ENCODE measurements at regions not wholly inside any gene's neighbourhood (a gene's known extent, or its start where the extent isn't known, plus 50 kb on each side); places are given as distances from the start of the nearest gene placed in this dataset.

DNA sequence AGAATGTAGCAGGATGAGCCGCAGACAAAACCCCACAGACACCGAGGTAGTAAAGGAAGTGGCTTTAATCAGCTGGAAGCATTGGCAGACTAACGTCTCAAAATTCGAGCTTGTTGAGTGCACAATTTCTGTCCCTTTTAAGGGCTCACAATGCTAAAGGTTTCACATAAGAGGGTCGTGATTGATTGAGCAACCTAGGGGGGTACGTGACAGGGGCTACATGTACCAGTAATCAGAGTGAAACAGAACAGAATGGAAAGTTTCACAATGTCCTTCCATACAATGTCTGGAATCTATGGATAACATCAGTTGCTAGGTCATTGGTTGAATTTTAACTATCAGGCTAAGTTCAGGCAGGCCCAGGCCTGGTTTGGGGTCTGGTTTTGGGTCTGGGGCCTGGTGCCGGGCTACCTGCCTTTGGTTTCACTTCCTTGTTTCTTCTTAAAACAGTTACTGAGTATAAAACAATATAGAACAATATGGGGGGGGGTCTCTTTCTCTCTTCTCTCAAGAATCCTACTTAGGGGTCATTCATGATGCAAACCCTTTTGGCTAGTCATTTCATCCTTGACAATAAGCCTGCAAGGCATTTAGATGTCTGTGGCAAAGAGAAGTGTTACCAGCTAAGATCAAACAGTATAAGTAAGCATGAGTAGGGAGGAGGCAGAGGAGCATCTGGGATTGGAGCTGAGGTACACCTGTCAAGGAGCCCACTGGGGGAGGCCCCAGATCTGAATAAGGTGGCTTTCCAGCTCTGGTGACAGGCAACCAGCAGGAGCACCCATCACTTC lies 364.1 kb downstream of the TNS3 start:
- no peak overlapping the region for H3K23ac ChIP-seq (ENCODE audit: low read depth, low read length)
- H3K4me1 ChIP-seq (ENCODE audit: control insufficient read depth, insufficient read depth, low read length): no peaks in the 10 kb centered on the region
- H2AK9ac ChIP-seq (replicated peaks; ENCODE audit: low read depth, low read length, poor library complexity): no peak overlapping the region
- no peak overlapping the region for H2BK120ac ChIP-seq (ENCODE audit: low read depth, low read length)
- in situ Hi-C loops (cut with MboI; ENCODE audit: low sequenced_read_pairs) (no loop called here), intact Hi-C loops (cut with micrococcal nuclease) (no loop called here), dilution Hi-C loops (cut with HindIII; ENCODE audit: low sequenced_read_pairs, unreplicated experiment) (no loop called here)
- no peak overlapping the region for H2BK20ac ChIP-seq (ENCODE audit: low read depth, low read length)
- H3K14ac ChIP-seq (replicated peaks; ENCODE audit: low read depth, low read length): no peak overlapping the region
- H4K20me1 ChIP-seq (ENCODE audit: insufficient read depth, low read length): no peaks in the 10 kb centered on the region
- DNase-seq: no peak
- BruUV-seq (replicated peaks): no TSS peak
- no peak overlapping the region for H3K27ac ChIP-seq (ENCODE audit: insufficient read depth, low read length)
- no peak overlapping the region for H3K56ac ChIP-seq (ENCODE audit: extremely low read depth, insufficient read depth, low read length)
- no peak overlapping the region for H4K8ac ChIP-seq (ENCODE audit: low read depth in 2 of 2, low read length in 2 of 2)
- TF ChIP-seq MAFK (IDR thresholded peaks at IDR 0.05; ENCODE audit: low read depth, low read length) (no peak), BHLHE40 (IDR thresholded peaks at IDR 0.05; ENCODE audit: low read depth, low read length) (no peak), RFX5 (IDR thresholded peaks at IDR 0.05; ENCODE audit: low read depth, low read length) (no peak), RAD21 (IDR thresholded peaks at IDR 0.05; ENCODE audit: low read length) (no peak), MAZ (IDR thresholded peaks at IDR 0.05; ENCODE audit: borderline replicate concordance, low read depth, low read length) (no peak), CEBPB (IDR thresholded peaks at IDR 0.05; ENCODE audit: low read depth, low read length) (no peak), POLR2A (IDR thresholded peaks at IDR 0.05; ENCODE audit: low read depth, low read length) (no peak), RCOR1 (IDR thresholded peaks at IDR 0.05; ENCODE audit: insufficient replicate concordance, low read length) (no peak), CHD1 (IDR thresholded peaks at IDR 0.05; ENCODE audit: low read depth, low read length) (no peak), NFE2L2 (IDR thresholded peaks at IDR 0.05; ENCODE audit: low read depth, low read length) (no peak), MXI1 (IDR thresholded peaks at IDR 0.05; ENCODE audit: borderline replicate concordance, low read depth, low read length) (no peak), FOS (IDR thresholded peaks at IDR 0.05; ENCODE audit: low read depth, low read length) (no peak), SMC3 (IDR thresholded peaks at IDR 0.05; ENCODE audit: low read depth, low read length) (no peak)
- TF ChIP-seq, protein P1, sequence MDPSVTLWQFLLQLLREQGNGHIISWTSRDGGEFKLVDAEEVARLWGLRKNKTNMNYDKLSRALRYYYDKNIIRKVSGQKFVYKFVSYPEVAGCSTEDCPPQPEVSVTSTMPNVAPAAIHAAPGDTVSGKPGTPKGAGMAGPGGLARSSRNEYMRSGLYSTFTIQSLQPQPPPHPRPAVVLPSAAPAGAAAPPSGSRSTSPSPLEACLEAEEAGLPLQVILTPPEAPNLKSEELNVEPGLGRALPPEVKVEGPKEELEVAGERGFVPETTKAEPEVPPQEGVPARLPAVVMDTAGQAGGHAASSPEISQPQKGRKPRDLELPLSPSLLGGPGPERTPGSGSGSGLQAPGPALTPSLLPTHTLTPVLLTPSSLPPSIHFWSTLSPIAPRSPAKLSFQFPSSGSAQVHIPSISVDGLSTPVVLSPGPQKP (IDR thresholded peaks at IDR 0.05; ENCODE audit: borderline replicate concordance, low read depth, low read length): no peak
- TF ChIP-seq, protein P2, sequence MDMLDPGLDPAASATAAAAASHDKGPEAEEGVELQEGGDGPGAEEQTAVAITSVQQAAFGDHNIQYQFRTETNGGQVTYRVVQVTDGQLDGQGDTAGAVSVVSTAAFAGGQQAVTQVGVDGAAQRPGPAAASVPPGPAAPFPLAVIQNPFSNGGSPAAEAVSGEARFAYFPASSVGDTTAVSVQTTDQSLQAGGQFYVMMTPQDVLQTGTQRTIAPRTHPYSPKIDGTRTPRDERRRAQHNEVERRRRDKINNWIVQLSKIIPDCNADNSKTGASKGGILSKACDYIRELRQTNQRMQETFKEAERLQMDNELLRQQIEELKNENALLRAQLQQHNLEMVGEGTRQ (IDR thresholded peaks at IDR 0.05; ENCODE audit: low read depth, low read length): no peak
- TF ChIP-seq, protein P3, sequence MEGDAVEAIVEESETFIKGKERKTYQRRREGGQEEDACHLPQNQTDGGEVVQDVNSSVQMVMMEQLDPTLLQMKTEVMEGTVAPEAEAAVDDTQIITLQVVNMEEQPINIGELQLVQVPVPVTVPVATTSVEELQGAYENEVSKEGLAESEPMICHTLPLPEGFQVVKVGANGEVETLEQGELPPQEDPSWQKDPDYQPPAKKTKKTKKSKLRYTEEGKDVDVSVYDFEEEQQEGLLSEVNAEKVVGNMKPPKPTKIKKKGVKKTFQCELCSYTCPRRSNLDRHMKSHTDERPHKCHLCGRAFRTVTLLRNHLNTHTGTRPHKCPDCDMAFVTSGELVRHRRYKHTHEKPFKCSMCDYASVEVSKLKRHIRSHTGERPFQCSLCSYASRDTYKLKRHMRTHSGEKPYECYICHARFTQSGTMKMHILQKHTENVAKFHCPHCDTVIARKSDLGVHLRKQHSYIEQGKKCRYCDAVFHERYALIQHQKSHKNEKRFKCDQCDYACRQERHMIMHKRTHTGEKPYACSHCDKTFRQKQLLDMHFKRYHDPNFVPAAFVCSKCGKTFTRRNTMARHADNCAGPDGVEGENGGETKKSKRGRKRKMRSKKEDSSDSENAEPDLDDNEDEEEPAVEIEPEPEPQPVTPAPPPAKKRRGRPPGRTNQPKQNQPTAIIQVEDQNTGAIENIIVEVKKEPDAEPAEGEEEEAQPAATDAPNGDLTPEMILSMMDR (conservative IDR thresholded peaks at IDR 0.05; ENCODE audit: low read depth, low read length): no peak
- H3K36me3 ChIP-seq (ENCODE audit: control insufficient read depth, insufficient read depth, low read length): no peaks in the 10 kb centered on the region
- no peak overlapping the region for H3K4me3 ChIP-seq (ENCODE audit: insufficient read depth, low read depth, low read length)
- no peak overlapping the region for H2AK5ac ChIP-seq (ENCODE audit: low read depth, low read length)
- no peaks in the 10 kb centered on the region for H3K79me1 ChIP-seq (ENCODE audit: low read depth in 1 of 2, low read length in 2 of 2)
- H2BK5ac ChIP-seq (ENCODE audit: low read depth, low read length, poor library complexity, severe bottlenecking): no peak overlapping the region
- WGBS, 2 experiments (ENCODE audit: extremely low coverage in 2 of 2, insufficient read length in 1 of 2): 79% methylated on average over 4 of the region's 7 CpGs; no CpG with 5 or more reads in 1 of the 2 experiments
- H2BK15ac ChIP-seq (ENCODE audit: low read depth, low read length): no peak overlapping the region
- H3K9ac ChIP-seq (ENCODE audit: low read depth, low read length): no peak overlapping the region
- H3K4ac ChIP-seq (ENCODE audit: low read depth, low read length): no peak overlapping the region
- ChIA-PET CTCF (no interaction called here), POLR2A (ENCODE audit: unreplicated experiment) (no interaction called here)
- no peak overlapping the region for H4K91ac ChIP-seq (ENCODE audit: insufficient read depth, low read depth, low read length)
- H2AFZ ChIP-seq (replicated peaks; ENCODE audit: low read length, poor library complexity): no peak overlapping the region
- H3K9me3 ChIP-seq (ENCODE audit: control insufficient read depth, insufficient read depth, low read length): no peaks in the 10 kb centered on the region
- no peak for ATAC-seq (ENCODE audit: low read depth)
- no peak overlapping the region for H4K5ac ChIP-seq (ENCODE audit: low read depth, low read length)
- H3K4me2 ChIP-seq (ENCODE audit: low read depth, low read length): no peak overlapping the region
- H3K9me1 ChIP-seq (ENCODE audit: insufficient read depth, low read length): no peaks in the 10 kb centered on the region
- H3K27me3 ChIP-seq (ENCODE audit: control insufficient read depth, insufficient read depth, low read length): peaks cover 30% of the 10 kb centered on the region
- no peak overlapping the region for H3K18ac ChIP-seq (ENCODE audit: low read depth, low read length)

Data from IMR-90 (cell line).